HG03432 (cell line): ENCODE measurements at regions not wholly inside any gene's neighbourhood (a gene's known extent, or its start where the extent isn't known, plus 50 kb on each side); places are given as distances from the start of the nearest gene placed in this dataset.
"Not testable (repeated sequence)": the region's sequence is repeated elsewhere in the genome, so short reads cannot be mapped to it uniquely, and the experiment has no call there.

ENCODE experiments used
- ATAC-seq: cut with Tn5 transposase; IDR thresholded peaks from one replicate; pipeline ENCODE4 v1.9.1; 2021; ENCODE audit warnings: mild to moderate bottlenecking, moderate library complexity; ENCODE audit not compliant: unreplicated experiment

DNA sequence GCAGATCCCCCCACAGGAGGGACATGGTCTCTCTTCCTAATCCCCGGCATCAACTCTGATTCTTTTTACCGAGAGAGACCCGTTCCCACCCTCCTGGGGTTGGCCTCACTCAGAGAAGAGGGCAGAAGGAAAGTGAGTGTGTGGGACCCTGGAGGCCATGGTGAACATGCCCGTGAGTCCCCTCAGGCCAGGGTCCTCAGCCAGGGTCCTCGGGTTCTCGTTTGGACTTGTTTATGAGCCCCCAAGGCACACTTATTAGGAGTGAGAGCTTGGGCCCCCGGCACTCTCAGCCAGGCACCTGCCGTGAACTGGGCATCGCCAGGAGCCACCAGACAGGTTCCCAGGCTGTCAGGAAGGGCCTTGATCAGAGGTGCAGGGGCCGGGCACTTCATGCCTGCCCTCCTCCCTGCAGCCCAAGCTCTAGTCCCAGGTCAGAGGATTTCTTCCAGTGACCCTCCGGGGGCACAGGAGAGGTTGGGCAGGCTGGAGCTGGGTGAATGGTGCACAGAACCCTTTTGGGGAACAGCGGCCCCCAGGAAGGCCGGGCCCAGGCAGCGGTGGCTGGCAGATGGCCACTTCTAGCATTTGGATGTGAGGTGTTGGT lies 122.6 kb downstream of the CRYAA start:
- no peak for ATAC-seq

DNA sequence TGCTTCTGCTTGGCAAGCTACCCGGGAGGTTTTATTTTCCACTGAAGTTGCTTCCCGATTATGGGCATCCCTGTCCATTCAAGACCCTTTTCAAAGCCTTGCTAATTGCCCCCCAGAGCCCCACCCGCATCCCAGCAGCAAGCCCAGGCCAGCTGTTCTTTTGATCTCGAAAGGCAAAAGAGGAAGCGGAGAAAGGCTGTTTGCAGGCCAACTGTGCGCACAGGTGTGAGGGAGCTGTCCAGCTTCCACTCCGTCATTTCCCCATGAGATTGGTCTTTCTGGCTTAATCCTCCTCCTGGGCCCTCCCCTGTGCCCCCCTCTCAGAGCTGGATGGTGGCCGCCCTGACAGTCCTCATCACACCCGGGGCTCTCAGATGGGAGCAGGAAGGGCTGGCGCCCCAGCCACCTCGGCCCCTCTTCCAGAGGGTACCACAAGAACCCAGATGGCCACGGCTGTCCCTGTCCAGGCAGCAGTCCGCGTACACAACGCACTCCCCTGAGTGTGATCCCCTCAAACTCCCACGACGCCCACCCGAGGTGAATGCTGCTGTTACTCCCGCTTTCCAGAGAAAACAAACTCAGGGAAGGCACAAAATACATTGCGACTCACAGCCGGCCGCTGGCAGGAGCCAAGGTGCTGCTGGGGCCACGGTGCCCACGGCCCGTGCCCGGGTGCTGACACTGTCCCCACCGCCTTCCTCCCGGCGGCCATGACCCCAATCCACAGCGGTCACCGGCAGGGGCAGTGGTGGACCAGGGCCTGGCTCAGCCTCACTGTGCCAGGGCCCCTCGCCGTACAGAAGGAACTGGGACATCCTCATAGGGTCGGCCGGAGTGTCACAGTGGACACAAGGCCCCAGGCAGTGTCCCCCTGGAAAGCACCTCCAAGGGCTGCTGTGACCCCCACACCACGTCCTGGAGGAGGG lies 121.9 kb downstream of the CRYAA start:
- no peak for ATAC-seq

DNA sequence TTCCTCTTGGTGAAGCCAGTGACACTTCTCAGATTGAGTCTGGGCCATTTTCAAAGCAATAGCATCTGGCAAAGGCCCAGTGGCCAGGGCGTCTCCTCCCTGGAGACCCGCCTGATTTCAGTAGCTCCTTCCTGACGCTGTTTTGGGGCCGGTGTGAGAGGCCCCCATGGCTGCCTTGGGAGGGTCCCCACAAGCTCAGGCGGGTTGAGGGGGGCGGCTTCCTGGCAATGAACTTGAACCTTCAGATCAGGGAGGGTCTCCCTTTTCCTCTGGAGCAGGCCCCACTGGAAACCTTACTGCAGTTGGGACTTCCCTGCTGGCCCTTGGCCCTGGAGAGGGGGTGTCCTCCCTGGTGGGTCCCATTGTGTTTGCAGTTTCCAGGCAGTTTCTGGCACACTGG lies 121.2 kb downstream of the CRYAA start:
- no peak for ATAC-seq

DNA sequence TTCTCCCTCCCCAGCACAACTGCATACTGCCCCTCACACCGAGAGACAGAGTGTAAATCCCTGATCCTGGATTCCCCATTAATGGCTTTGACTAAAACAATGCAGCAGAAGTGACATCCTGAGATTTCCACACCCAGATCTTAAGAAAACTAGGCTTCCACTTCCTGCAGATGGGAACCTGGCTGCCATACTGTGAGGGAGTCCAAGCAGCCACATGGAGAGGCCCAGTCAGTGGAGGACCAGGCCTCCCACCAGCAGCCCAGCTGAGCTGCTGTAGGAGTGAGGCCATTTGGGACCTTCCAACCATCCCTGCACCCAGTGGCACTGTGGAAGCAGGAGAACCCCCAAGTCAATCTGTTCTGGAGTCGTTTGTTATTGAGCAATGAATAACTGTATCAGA lies 120.6 kb downstream of the CRYAA start:
- ATAC-seq: no peak

DNA sequence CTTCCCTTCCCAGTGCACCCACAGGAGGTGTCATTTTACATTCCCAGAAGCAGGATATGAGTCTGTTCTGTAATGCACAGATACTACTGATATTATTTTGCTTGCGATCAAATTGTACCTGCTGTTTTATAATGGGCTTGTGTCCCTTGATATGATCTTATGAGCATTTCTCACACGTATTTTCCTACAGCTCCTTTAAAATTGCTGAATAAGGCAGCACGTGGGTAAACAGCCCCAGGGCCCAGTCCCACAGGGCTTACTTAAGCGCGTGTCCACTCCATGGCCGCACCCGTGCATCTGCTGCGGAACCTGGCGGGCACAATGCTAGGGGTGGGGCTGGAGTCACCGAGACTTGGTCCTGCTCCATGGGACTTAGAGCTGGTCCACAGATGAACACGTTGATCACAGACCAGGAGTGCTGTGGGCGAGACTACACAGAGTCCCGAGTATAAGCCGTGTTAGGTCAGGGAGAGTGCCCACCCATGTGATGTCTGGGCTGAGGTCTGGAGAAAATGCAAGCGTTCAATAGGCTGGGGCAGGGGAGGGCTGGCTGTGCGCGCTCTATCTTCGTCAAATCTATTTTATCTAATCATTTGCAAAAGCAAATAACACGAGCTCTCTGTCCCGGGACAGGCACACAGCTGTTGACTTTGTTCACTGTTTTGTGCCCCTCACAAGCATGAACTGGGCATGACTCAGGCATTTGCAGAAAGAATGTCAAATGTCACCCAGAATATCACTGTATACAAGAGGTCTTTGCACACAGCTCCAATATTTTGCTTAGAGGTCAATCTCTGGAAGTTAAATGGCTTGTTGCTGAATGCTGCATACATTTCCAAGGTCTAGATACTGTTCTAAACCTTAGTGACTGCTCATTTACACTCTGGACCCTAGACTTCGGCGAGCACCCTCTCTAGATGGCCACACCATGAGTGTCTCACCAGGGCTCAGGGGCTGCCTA lies 119.3 kb downstream of the CRYAA start:
- no peak for ATAC-seq

DNA sequence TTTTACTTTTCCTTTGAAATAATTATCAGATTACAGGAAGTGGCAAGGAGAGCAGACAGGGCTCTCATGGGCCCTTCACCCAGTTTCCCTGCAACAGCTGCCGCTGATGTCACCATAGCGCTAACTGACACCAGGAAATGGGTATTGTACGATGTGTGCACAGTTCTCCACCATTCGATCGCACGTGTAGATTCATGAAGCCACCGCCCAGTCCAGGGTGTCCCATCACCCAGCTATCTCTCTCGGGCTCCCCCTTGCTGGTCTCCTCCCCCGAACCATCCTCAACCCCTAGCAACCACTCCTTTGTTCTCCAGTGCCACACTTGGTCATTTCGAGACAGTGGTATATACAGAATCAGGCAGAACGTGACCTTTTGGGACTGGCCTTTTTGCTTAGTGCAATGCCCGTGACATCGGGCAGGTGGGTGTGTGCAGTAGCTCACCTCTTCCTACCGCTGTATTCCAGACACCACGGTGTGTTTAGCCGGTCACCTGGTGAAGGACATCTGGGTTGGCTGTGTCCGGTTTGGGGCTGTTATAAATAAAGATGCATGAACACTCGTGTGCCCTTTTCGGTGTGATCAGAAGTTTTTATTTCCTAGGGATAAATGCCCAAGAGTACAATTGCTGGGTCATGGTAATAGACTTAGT lies 118.4 kb downstream of the CRYAA start:
- no peak for ATAC-seq

DNA sequence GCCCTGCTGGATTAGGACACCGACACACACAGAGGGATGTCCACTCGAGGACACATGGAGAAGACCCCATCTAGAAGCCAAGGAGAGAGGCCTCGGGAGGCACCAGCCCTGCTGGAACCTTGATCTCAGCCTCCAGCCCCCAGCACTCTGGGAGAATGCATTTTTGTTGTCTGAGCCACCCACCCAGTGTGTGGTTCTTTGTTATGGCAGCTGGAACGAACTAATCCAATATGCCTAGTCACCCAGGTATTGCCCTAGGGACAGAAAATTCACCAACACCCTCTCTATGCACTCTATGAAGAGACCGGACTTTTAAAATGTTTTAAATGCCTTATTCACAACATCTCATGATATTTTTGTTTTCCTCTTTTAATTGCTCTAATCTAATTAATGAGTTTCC lies 117.4 kb downstream of the CRYAA start:
- ATAC-seq: no peak

DNA sequence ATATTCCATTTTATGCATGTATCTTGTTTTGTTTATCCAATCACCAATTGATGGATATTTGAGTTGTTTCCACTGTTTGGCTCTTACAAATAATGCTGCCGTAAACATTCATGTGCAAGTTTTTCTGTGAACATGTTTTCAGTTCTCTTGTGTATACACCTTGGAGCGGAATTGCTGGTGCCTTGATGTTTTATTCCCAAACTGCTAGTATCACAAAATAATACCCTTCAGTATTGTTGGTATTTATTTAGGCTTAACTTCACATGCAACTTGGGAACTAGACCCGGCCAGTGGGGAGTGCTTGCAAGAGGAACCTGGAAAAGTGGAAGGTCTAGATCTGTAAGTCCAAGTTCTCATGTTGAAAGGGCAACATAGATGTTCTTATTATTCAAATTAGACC lies 115.9 kb downstream of the CRYAA start:
- no peak for ATAC-seq

DNA sequence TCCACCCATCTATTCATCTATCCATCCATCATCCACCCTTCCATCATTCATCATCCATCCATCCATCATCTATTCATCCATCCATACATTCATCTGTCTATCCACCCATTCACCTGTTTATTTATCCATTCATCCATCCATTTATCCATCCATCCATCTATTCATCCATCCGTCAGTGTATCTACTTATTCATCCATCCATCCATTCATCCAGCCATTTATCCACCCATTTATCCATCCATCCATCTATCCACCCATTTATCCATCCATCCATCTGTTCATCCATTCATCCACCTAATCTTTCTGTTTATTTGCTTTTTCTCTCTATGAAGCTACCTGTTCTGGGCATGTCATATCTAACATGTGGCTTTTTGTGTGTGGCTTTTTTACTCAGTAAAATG lies 115.4 kb downstream of the CRYAA start:
- no peak for ATAC-seq

DNA sequence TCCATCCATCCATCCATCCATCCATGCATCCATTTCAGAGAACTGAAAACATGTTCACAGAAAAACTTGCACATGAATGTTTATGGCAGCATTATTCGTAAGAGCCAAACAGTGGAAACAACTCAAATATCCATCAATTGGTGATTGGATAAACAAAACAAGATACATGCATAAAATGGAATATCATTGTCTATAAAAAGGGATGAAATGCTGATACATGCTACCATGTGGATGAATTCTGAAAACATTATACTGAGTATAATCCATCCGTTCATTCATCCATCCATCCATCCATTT lies 115.1 kb downstream of the CRYAA start:
- ATAC-seq: not testable (repeated sequence)

DNA sequence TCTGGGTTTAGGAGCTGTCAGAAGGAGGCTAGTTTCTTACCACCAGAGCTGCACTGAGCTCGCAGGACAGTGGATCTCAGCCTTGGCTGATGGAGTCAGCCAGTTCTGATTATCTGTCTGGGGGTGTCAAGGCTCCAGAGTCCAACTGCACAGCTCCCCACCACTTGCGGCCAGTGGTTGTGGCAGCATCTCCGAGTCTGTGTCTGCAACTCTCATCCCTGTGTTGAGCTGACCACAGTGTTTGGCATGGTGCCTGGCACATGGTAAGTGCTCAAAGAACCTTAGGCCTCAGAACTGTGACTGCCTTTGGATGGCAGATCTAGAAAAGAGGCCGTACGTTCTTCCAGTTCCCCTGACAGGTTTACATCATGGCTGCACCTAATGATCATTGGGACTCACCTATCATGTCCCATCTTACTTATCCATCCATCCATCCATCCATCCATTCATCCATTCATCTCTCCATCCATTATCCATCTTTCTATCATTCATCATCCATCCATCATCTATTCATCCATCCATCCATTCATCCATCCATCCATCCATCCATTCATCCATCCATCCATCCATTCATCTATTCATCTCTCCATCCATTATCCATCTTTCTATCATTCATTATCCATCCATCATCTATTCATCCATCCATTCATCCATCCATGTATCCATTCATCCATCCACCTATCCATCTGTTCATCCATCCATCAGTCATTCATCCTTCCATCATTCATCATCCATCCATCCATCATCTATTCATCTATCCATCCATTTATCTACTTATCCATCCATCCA lies 114.5 kb downstream of the CRYAA start:
- no peak for ATAC-seq

DNA sequence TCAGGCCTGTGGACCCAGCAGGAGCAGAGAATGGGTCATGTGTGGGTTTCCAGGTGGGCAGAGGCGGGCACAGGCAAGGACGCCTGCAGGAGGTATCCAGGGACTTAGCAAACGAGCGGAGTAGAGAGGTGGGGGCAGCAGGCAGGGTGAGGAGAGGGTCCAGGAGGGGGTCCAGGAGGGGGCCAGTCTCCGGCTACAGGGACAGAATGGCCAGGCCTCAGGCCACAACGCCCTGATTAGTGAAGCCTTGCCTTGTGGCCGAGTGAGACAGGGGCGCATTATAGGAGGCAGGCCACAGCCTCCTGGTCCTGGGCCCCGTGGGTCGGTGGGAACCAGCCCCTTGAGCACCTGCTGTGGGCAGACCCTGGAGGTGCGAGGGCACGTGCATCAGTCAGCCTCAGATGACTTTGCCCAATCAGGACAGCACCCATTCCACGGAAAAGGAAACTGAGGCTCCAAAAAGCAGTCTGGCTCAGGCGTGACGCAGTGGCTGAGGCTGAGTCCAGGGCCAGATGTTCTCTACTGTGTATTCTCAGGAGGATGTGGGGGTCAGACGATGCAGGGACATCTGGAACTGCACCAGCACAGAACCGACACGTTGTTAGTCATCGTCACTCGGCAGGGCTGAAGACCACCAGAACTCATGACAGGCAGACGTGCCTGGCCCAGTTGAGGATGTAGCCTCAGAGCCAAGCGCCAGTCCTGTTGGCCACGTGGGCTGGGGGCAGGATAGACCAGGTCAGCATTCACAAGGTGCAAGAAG lies 113.7 kb downstream of the CRYAA start:
- no peak for ATAC-seq

DNA sequence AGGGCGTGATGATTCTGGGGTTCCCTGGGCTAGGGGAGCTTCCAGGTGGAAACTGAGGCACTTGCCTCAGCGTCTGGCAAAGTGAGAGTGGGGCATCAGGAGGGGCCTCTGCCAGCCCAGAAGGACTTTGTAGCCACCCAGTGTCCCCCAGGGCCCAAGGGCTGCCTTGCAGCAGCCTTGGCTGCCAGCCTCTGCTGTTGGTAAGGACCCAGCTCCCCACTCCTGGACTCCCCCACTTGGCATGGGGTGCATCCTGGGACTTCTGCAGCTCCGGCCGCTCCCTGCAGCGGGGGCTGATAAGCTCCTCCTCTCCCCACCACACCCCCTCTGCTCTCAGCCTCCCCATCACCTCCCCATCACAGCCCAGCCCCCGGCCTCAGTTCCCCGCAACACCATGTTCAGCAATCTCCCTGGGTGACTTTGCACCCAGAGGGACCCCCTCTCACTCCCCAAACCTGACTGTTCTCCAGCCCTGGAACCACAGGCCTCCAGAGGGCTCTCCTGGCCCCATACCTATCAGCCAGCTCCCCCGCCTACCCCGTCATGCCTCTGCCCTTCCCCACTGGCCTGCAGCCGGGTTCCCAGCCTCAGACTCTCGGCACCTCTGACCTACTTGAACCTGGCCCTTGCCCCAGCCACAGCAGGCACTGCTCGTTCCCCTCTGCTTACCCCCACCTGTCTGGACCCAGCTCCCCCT lies 113.0 kb downstream of the CRYAA start:
- no peak for ATAC-seq

DNA sequence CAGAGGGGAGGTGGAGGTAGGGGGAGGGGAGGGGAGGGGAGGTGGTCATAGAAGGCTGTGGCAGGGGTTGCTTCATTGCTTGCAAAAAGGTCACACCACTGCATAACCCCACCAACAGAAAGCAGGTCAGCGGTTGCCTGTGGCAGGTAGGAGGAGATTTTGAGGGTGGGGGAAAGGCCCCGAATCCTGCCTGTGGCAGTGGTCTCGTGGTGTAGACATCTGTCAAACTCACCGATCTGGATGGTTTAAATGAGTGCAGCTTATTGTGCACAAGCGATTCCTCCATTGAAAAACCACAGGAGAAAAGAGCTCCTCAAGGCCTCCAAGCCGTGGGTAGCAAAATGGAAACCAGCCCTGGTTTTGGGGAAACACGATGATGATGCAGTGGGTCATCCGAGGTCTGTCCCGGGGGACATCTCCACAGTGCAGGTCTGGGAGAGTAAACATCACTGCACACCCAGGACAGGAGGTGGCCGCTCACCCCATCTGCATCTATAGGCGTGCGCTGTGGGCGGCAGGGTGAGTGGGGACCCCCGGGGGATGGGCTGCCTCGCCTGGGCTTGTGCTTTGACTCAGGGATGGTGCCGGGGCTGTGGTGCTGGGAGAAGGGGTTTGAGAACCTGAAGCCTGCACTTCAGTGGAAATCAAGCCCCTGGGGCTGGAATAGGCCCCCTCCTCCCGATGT lies 112.3 kb downstream of the CRYAA start:
- no peak for ATAC-seq

DNA sequence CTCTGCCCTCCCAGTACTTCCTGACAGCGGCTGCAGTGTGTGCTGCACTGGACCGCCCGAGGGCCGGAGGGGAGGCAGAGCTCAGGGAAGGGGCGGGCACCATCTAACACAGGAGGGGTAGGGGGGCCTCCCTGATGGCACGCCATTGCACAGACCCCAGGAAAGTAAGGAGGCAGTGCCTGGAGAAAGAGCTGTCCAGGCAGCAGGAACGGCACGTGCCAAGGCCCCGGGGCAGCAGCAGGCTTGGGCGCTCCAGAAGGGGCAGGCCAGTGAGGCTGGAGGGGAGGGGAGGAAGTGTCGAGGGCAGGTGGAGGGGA lies 110.7 kb downstream of the CRYAA start:
- ATAC-seq: no peak

DNA sequence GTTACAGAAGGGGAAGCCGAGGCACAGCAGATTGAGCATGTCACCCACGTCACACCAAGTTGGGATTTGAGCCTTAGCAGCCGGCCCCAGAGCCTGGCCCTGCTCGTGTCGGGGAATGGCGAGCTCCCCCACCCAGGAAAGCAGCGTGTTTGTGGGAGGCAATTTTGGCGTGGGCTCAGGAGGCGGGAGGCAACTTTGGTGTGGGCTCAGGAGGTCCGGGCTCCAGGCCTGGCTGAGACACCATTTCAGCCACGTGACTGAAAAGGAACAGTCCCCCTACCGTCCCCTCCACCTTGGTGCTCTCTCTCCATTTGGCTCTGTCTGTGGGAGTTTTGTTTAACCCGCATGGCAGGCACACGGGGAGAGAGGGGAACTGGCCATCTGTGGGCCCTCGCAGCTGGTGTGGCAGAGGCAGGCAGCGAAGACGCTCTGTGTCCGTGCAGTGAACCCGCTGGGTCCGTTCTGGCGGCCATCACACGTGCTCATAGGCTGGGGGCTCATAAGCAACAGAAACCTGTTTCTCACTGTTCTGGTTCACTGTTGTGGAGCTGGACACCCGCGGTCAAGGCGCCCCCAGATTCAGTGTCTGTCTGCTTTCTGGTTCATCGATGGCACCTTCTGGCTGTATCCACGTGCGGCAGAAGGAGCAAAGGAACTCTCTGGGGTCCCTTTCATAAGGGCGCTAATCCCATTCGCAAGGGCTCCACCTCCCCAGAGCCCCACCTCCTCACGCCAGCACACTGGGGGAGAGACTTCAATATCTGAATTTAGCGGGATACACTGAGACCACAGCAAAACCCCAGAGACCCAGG lies 110.2 kb downstream of the CRYAA start:
- ATAC-seq: no peak

DNA sequence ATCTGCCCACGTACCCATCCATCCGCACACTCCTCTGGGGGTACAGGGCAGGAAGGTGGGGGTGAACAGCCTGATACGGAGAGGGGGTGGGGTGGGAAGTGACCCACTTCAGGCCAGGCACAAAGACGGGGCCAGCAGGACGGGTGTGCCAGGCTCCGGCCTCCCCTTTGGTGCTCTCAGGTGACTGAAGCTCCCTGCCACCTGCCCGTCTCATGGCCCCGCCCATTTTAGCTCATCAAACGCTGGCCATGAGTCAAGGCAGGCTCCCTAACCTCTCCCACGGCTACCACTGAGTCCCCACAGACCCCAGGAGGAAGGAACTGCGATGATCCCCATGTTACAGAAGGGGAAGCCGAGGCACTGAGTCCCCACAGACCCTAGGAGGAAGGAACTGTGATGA lies 109.6 kb downstream of the CRYAA start:
- no peak for ATAC-seq
